HCT116 (cell line): ENCODE measurements at regions not wholly inside any gene's neighbourhood (a gene's known extent, or its start where the extent isn't known, plus 50 kb on each side); places are given as distances from the start of the nearest gene placed in this dataset.

Experiments
- ATAC-seq: fragments of 200-7000 bp; cut with Tn5 transposase; 2 replicates; pipeline ENCODE4 v1.9.1; 2020; ENCODE audit warnings: mild to moderate bottlenecking, moderate library complexity
- BruUV-seq: library from RNA; stranded (reverse); fragments of 400-500 nt; replicated peaks from 2 replicates; lab custom pipeline; 2021; lab: Mats Ljungman, UMichigan
- CTCF ChIA-PET: fragments of 300-600 bp; sonication (Branson Sonifier 250); formaldehyde crosslinking; loops from one replicate; lab custom pipeline; 2021; ENCODE audit warnings: antibody characterized with exemption; lab: Charles Lee
- POLR2A ChIA-PET: fragments of 300-600, 350-600 bp; sonication (Branson Sonifier 250); formaldehyde crosslinking; loops from one replicate; lab custom pipeline; 2021; ENCODE audit warnings: antibody characterized with exemption; lab: Charles Lee
- RAD21 ChIA-PET, 2 experiments: fragments of 300-600 bp; sonication (Branson Sonifier 250); formaldehyde crosslinking; loops; one replicate each; lab custom pipeline; 2023; ENCODE audit warnings: low total read pairs in 2 of 2; ENCODE audit not compliant: uncharacterized antibody in 2 of 2, unreplicated experiment in 2 of 2, low non-redundant PET in 1 of 2; lab: Charles Lee
- DNase-seq: peaks from one replicate; pipeline ENCODE4 v3.0.0-alpha.2; 2010; ENCODE audit warnings: low read depth, low spot score
- H2AFZ ChIP-seq: fragments of 200-600 bp; shearing (Covaris generic), sonication (generic); 2 replicates; pipeline ENCODE4 v1.6.1; 2017; ENCODE audit warnings: low read depth, mixed run types, mixed read lengths, antibody characterized with exemption, low read length; ENCODE audit not compliant: poor library complexity, severe bottlenecking
- H3K27ac ChIP-seq: 2 replicates; pipeline ENCODE4 v1.5.1; 2012; ENCODE audit warnings: low read depth, low read length
- H3K27me3 ChIP-seq: fragments of 200-600 bp; sonication (generic); 2 replicates; pipeline ENCODE4 v1.6.1; 2016; ENCODE audit warnings: mixed run types, low read length, mixed read lengths; ENCODE audit not compliant: insufficient read depth
- H3K36me3 ChIP-seq, 2 experiments: fragments of 200-500 bp in 1 of 2; fragments of 200-600 bp in 1 of 2; sonication (Bioruptor generic) in 1 of 2; sonication (generic) in 1 of 2; 2 replicates each; pipeline versions ENCODE4 v1.5.1 to v1.6.1; 2014 to 2016; ENCODE audit warnings: low read length in 2 of 2, inconsistent platforms in 1 of 2, mixed read lengths in 1 of 2, mixed run types in 1 of 2; ENCODE audit not compliant: insufficient read depth in 2 of 2, control insufficient read depth in 1 of 2
- H3K4me1 ChIP-seq, 2 experiments: fragments of 200-600 bp in 1 of 2; sonication (generic) in 1 of 2; 2 replicates each; pipeline versions ENCODE4 v1.5.1 to v1.6.1; 2012 to 2017; ENCODE audit warnings: low read length in 2 of 2, inconsistent platforms in 1 of 2, mild to moderate bottlenecking in 1 of 2, mixed read lengths in 1 of 2, mixed run types in 1 of 2, moderate library complexity in 1 of 2; ENCODE audit not compliant: insufficient read depth in 2 of 2, control insufficient read depth in 1 of 2
- H3K4me2 ChIP-seq: fragments of 200-600 bp; sonication (generic); 2 replicates; pipeline ENCODE4 v1.6.1; 2017; ENCODE audit warnings: mixed run types, low read length, mixed read lengths
- H3K4me3 ChIP-seq, 2 experiments: fragments of 200-600 bp in 1 of 2; sonication (generic) in 1 of 2; replicated peaks in 1 of 2; 2 replicates each; pipeline ENCODE4 v1.5.1; 2011 to 2016; ENCODE audit warnings: low read length in 2 of 2, control low read depth in 1 of 2, low read depth in 1 of 2, mild to moderate bottlenecking in 1 of 2, mixed read lengths in 1 of 2, mixed run types in 1 of 2
- H3K79me2 ChIP-seq: fragments of 200-600 bp; sonication (generic); 2 replicates; pipeline ENCODE4 v1.6.1; 2017; ENCODE audit warnings: mild to moderate bottlenecking, mixed run types, low read length, moderate library complexity, mixed read lengths; ENCODE audit not compliant: insufficient read depth
- H3K9ac ChIP-seq: fragments of 200-600 bp; sonication (generic); 2 replicates; pipeline ENCODE4 v1.6.1; 2016; ENCODE audit warnings: low read length, mixed read lengths
- H3K9me2 ChIP-seq: fragments of 200-600 bp; sonication (generic), shearing (Covaris generic); 2 replicates; pipeline ENCODE4 v1.6.1; 2017; ENCODE audit warnings: mixed run types, mild to moderate bottlenecking, moderate library complexity; ENCODE audit not compliant: insufficient read depth
- H3K9me3 ChIP-seq, 2 experiments: fragments of 200-500 bp in 1 of 2; fragments of 200-600 bp in 1 of 2; sonication (Bioruptor generic) in 1 of 2; sonication (generic) in 1 of 2; 2 replicates each; pipeline ENCODE4 v1.6.1; 2014 to 2017; ENCODE audit warnings: low read length in 2 of 2, mixed read lengths in 2 of 2, inconsistent platforms in 1 of 2, low read depth in 1 of 2, mild to moderate bottlenecking in 1 of 2, mixed run types in 1 of 2, moderate library complexity in 1 of 2; ENCODE audit not compliant: control insufficient read depth in 1 of 2, insufficient read depth in 1 of 2
- H4K20me1 ChIP-seq: fragments of 200-600 bp; sonication (generic), shearing (Covaris generic); 2 replicates; pipeline ENCODE4 v1.6.1; 2017; ENCODE audit warnings: mixed run types, mild to moderate bottlenecking, moderate library complexity; ENCODE audit not compliant: insufficient read depth
- ATF3 ChIP-seq: IDR thresholded peaks from 2 replicates; pipeline ENCODE4 v1.6.1; 2012
- CBX3 ChIP-seq: IDR thresholded peaks from 2 replicates; pipeline ENCODE4 v1.6.1; 2012; ENCODE audit warnings: low read depth
- CEBPB ChIP-seq: IDR thresholded peaks from 2 replicates; pipeline ENCODE4 v1.6.1; 2012; ENCODE audit warnings: low read depth
- EGR1 ChIP-seq: IDR thresholded peaks from 2 replicates; pipeline ENCODE4 v1.6.1; 2012; ENCODE audit warnings: low read depth
- ELF1 ChIP-seq: IDR thresholded peaks from 2 replicates; pipeline ENCODE4 v1.6.1; 2012; ENCODE audit warnings: low read depth, borderline replicate concordance
- EZH2 ChIP-seq: fragments of 200-600 bp; sonication (generic); IDR thresholded peaks from 2 replicates; pipeline ENCODE4 v1.6.1; 2017; ENCODE audit warnings: antibody characterized with exemption, mixed run types
- EZH2phosphoT487 ChIP-seq: fragments of 200-600 bp; IDR thresholded peaks from 2 replicates; pipeline ENCODE4 v1.6.1; 2018; ENCODE audit warnings: antibody characterized with exemption, borderline replicate concordance
- FOSL1 ChIP-seq: IDR thresholded peaks from 2 replicates; pipeline ENCODE4 v1.6.1; 2012; ENCODE audit warnings: low read depth
- MAX ChIP-seq: IDR thresholded peaks from 2 replicates; pipeline ENCODE4 v1.6.1; 2012
- POLR2A ChIP-seq: IDR thresholded peaks from 2 replicates; pipeline ENCODE4 v1.7.0; 2011; ENCODE audit warnings: borderline replicate concordance; ENCODE audit not compliant: insufficient read depth, insufficient read length; ENCODE audit errors: extremely low read depth
- POLR2AphosphoS5 ChIP-seq: IDR thresholded peaks from 2 replicates; pipeline ENCODE4 v1.6.1; 2011; ENCODE audit warnings: mild to moderate bottlenecking, low read depth, low read length, moderate library complexity
- REST ChIP-seq: IDR thresholded peaks from 2 replicates; pipeline ENCODE4 v1.6.1; 2012; ENCODE audit warnings: low read depth
- SIN3A ChIP-seq: IDR thresholded peaks from 2 replicates; pipeline ENCODE4 v1.6.1; 2012; ENCODE audit warnings: low read depth
- TCF7L2 ChIP-seq: IDR thresholded peaks from 2 replicates; pipeline ENCODE4 v1.7.0; 2011; ENCODE audit warnings: borderline replicate concordance, inconsistent platforms; ENCODE audit not compliant: insufficient read depth, insufficient read length; ENCODE audit errors: extremely low read depth
- ZBTB33 ChIP-seq: IDR thresholded peaks from 2 replicates; pipeline ENCODE4 v1.6.1; 2011; ENCODE audit warnings: mild to moderate bottlenecking, low read length, moderate library complexity; ENCODE audit not compliant: insufficient replicate concordance; ENCODE audit errors: extremely low read depth
- ZFX ChIP-seq: fragments of 450-650 bp; IDR thresholded peaks from 2 replicates; pipeline ENCODE4 v1.6.1; 2017
- intact Hi-C: fragments of 100-400 bp; cut with micrococcal nuclease; formaldehyde crosslinking; loops from 2 replicates; pipeline ENCODE4 v1.10.0; 2022

- H3K4me1 ChIP-seq: no peaks in the 10 kb centered on the region
- H3K9ac ChIP-seq: no peak overlapping the region
- H4K20me1 ChIP-seq: no peaks in the 10 kb centered on the region
- TF ChIP-seq POLR2AphosphoS5: no peak
- no peak for TF ChIP-seq EGR1
- no peak for TF ChIP-seq EZH2phosphoT487
- no peak for TF ChIP-seq CBX3
- no peak for TF ChIP-seq ZFX
- no peak for TF ChIP-seq FOSL1
- TF ChIP-seq TCF7L2: no peak
- TF ChIP-seq MAX: no peak
- TF ChIP-seq SIN3A: no peak
- no peak for TF ChIP-seq POLR2A
- TF ChIP-seq ELF1: no peak
- TF ChIP-seq EZH2: no peak
- no peak for TF ChIP-seq ZBTB33
- no peak for TF ChIP-seq ATF3
- TF ChIP-seq CEBPB: no peak
- TF ChIP-seq REST: no peak
- no peaks in the 10 kb centered on the region for H3K36me3 ChIP-seq
- ChIA-PET RAD21 (no interaction called here), CTCF (no interaction called here), POLR2A (no interaction called here)
- no peak overlapping the region for H3K4me3 ChIP-seq
- H3K27me3 ChIP-seq: peaks cover 42% of the 10 kb centered on the region
- no peak overlapping the region for H2AFZ ChIP-seq
- no peaks in the 10 kb centered on the region for H3K9me3 ChIP-seq
- intact Hi-C loops: no loop called here
- DNase-seq: no peak
- ATAC-seq: no peak
- no peaks in the 10 kb centered on the region for H3K79me2 ChIP-seq
- no peaks in the 10 kb centered on the region for H3K9me2 ChIP-seq
- H3K4me2 ChIP-seq: no peak overlapping the region
- BruUV-seq: no TSS peak
- H3K27ac ChIP-seq: no peak overlapping the region
Observed at GRCh38 chr14:61992139-61992538, 229.9 kb downstream of the SNAPC1 start.
